ENCODE measurements at regions not wholly inside any gene's neighbourhood (a gene's known extent, or its start where the extent isn't known, plus 50 kb on each side); places are given as distances from the start of the nearest gene placed in this dataset.

DNA sequence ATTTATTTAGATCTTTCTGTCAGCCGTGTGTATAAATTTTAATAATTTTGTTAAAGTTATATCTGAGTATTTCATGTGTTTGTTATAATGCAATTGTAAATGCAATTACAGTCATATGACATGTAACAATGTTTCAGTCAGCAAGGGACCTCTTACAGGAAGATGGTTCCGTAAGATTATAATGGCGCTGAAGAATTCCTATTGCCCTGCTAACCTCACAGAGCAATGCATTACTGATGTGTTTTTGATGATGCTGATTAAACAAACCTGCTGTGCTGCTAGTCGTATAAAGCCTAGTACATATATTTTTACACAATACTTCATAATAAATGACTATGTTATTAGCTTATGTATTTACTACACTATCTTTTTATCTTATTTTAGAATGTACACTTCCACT is 1166.4 kb downstream of the CDH12 start:
- TF ChIP-seq, protein P1, sequence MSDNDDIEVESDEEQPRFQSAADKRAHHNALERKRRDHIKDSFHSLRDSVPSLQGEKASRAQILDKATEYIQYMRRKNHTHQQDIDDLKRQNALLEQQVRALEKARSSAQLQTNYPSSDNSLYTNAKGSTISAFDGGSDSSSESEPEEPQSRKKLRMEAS (IDR thresholded peaks at IDR 0.05), result no peak
- no peak for TF ChIP-seq CEBPB (IDR thresholded peaks at IDR 0.05)
- TF ChIP-seq CREB1 (IDR thresholded peaks at IDR 0.05; ENCODE audit: low read depth), result no peak
- TF ChIP-seq EP300 (IDR thresholded peaks at IDR 0.05; ENCODE audit: borderline replicate concordance), result no peak
- TF ChIP-seq, protein P2, sequence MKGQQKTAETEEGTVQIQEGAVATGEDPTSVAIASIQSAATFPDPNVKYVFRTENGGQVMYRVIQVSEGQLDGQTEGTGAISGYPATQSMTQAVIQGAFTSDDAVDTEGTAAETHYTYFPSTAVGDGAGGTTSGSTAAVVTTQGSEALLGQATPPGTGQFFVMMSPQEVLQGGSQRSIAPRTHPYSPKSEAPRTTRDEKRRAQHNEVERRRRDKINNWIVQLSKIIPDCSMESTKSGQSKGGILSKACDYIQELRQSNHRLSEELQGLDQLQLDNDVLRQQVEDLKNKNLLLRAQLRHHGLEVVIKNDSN (IDR thresholded peaks at IDR 0.05), result no peak
- TF ChIP-seq RAD21 (IDR thresholded peaks at IDR 0.05; ENCODE audit: low read depth), result no peak
- no peak for TF ChIP-seq TAF1 (IDR thresholded peaks at IDR 0.05; ENCODE audit: low read depth)
- TF ChIP-seq YY1 (IDR thresholded peaks at IDR 0.05; ENCODE audit: low read depth), result no peak
- TF ChIP-seq TCF12 (IDR thresholded peaks at IDR 0.05; ENCODE audit: low read depth), result no peak
- no peak for TF ChIP-seq NFIC (IDR thresholded peaks at IDR 0.05)
- TF ChIP-seq, protein P3, sequence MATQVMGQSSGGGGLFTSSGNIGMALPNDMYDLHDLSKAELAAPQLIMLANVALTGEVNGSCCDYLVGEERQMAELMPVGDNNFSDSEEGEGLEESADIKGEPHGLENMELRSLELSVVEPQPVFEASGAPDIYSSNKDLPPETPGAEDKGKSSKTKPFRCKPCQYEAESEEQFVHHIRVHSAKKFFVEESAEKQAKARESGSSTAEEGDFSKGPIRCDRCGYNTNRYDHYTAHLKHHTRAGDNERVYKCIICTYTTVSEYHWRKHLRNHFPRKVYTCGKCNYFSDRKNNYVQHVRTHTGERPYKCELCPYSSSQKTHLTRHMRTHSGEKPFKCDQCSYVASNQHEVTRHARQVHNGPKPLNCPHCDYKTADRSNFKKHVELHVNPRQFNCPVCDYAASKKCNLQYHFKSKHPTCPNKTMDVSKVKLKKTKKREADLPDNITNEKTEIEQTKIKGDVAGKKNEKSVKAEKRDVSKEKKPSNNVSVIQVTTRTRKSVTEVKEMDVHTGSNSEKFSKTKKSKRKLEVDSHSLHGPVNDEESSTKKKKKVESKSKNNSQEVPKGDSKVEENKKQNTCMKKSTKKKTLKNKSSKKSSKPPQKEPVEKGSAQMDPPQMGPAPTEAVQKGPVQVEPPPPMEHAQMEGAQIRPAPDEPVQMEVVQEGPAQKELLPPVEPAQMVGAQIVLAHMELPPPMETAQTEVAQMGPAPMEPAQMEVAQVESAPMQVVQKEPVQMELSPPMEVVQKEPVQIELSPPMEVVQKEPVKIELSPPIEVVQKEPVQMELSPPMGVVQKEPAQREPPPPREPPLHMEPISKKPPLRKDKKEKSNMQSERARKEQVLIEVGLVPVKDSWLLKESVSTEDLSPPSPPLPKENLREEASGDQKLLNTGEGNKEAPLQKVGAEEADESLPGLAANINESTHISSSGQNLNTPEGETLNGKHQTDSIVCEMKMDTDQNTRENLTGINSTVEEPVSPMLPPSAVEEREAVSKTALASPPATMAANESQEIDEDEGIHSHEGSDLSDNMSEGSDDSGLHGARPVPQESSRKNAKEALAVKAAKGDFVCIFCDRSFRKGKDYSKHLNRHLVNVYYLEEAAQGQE (IDR thresholded peaks at IDR 0.05; ENCODE audit: low read depth), result no peak
- no peak for TF ChIP-seq FOXM1 (IDR thresholded peaks at IDR 0.05; ENCODE audit: borderline replicate concordance, low read depth)
- TF ChIP-seq EGR1 (IDR thresholded peaks at IDR 0.05), result no peak
- no peak for TF ChIP-seq ZBTB7A (IDR thresholded peaks at IDR 0.05; ENCODE audit: low read depth)
- no peak for TF ChIP-seq TEAD4 (IDR thresholded peaks at IDR 0.05)

DNA sequence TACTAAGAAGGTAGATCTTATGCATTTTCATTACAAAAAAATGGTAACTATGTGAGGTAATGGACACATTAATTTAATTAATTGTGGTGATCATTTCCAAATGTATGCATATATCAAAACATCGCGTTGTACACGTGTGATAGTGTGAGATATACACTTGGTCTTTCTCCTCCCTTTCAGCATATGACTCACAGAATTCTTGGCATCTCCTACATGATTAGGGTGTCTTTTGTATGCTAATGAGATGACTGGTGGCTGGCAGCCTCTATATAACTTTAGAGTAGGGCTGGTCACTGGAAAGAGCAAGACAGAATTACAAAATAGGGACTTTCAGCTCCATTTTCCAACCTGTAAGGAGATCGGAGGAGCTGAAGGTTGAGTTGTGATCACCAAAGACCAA is 1167.6 kb downstream of the CDH12 start:
- TF ChIP-seq, protein P3 (IDR thresholded peaks at IDR 0.05; ENCODE audit: low read depth), result no peak
- TF ChIP-seq NFIC (IDR thresholded peaks at IDR 0.05), result no peak
- TF ChIP-seq, protein P2 (IDR thresholded peaks at IDR 0.05), result no peak

DNA sequence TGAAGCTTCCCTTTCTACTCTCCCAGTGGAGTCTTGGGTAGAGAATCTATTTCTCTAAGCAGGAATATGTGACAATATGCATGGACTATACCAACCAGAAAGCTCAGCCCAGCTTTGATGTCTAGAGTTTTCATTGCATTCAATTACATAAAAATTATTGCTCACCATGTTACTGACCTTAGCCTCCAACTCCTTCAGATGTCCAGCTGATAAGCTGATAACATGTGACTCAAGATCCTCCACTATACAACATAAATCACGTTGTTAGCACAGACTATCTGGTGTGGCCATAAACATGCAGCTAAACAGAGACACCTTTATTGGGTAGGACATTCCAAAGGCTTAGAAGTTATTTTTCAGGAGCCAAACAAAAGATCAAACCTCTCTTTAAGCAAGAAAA is 1168.2 kb downstream of the CDH12 start:
- TF ChIP-seq NFIC (IDR thresholded peaks at IDR 0.05), result no peak
- TF ChIP-seq YY1 (IDR thresholded peaks at IDR 0.05; ENCODE audit: low read depth), result no peak
- TF ChIP-seq, protein P1 (IDR thresholded peaks at IDR 0.05), result no peak
- TF ChIP-seq EP300 (IDR thresholded peaks at IDR 0.05; ENCODE audit: borderline replicate concordance), result no peak
- TF ChIP-seq TEAD4 (IDR thresholded peaks at IDR 0.05), result no peak
- TF ChIP-seq, protein P3 (IDR thresholded peaks at IDR 0.05; ENCODE audit: low read depth), result no peak
- TF ChIP-seq TCF12 (IDR thresholded peaks at IDR 0.05; ENCODE audit: low read depth), result no peak
- TF ChIP-seq TAF1 (IDR thresholded peaks at IDR 0.05; ENCODE audit: low read depth), result no peak
- no peak for TF ChIP-seq ZBTB7A (IDR thresholded peaks at IDR 0.05; ENCODE audit: low read depth)
- no peak for TF ChIP-seq EGR1 (IDR thresholded peaks at IDR 0.05)
- TF ChIP-seq CEBPB (IDR thresholded peaks at IDR 0.05), result no peak
- TF ChIP-seq FOXM1 (IDR thresholded peaks at IDR 0.05; ENCODE audit: borderline replicate concordance, low read depth), result no peak
- no peak for TF ChIP-seq RAD21 (IDR thresholded peaks at IDR 0.05; ENCODE audit: low read depth)
- TF ChIP-seq CREB1 (IDR thresholded peaks at IDR 0.05; ENCODE audit: low read depth), result no peak
- TF ChIP-seq, protein P2 (IDR thresholded peaks at IDR 0.05), result no peak

DNA sequence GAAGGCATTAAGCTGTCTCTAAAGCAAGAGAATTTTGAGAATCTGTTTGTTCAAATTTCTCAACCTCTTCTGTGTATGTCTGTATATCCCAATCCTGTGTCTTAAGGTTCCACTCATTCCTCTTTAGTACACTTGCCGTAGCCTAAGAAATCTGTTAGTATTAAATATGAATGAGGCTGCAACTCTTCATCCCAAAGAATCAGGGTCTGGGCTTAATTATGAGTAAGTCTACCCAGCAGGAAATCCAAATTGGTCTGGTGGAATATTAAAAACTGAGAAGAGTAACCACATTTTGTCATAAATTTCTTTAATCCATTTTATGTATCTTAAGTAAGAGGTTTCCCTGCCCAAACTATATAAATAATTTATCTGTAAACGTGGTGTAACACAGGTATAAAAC is 1171.2 kb downstream of the CDH12 start:
- no peak for TF ChIP-seq NFIC (IDR thresholded peaks at IDR 0.05)
- TF ChIP-seq, protein P2 (IDR thresholded peaks at IDR 0.05), result no peak
- TF ChIP-seq TAF1 (IDR thresholded peaks at IDR 0.05; ENCODE audit: low read depth), result no peak
- no peak for TF ChIP-seq TCF12 (IDR thresholded peaks at IDR 0.05; ENCODE audit: low read depth)
- TF ChIP-seq TEAD4 (IDR thresholded peaks at IDR 0.05), result no peak
- TF ChIP-seq CREB1 (IDR thresholded peaks at IDR 0.05; ENCODE audit: low read depth), result no peak
- no peak for TF ChIP-seq CEBPB (IDR thresholded peaks at IDR 0.05)
- TF ChIP-seq ZBTB7A (IDR thresholded peaks at IDR 0.05; ENCODE audit: low read depth), result no peak
- no peak for TF ChIP-seq EGR1 (IDR thresholded peaks at IDR 0.05)
- no peak for TF ChIP-seq YY1 (IDR thresholded peaks at IDR 0.05; ENCODE audit: low read depth)
- no peak for TF ChIP-seq RAD21 (IDR thresholded peaks at IDR 0.05; ENCODE audit: low read depth)
- TF ChIP-seq, protein P1 (IDR thresholded peaks at IDR 0.05), result no peak
- TF ChIP-seq, protein P3 (IDR thresholded peaks at IDR 0.05; ENCODE audit: low read depth), result no peak
- TF ChIP-seq FOXM1 (IDR thresholded peaks at IDR 0.05; ENCODE audit: borderline replicate concordance, low read depth), result no peak
- no peak for TF ChIP-seq EP300 (IDR thresholded peaks at IDR 0.05; ENCODE audit: borderline replicate concordance)

All from Ishikawa (cell line).